Fibroblast of villous mesenchyme (primary cell): ENCODE measurements at regions not wholly inside any gene's neighbourhood (a gene's known extent, or its start where the extent isn't known, plus 50 kb on each side); places are given as distances from the start of the nearest gene placed in this dataset.

Experiments
- DNase-seq: peaks from one replicate; pipeline ENCODE4 v3.0.0-alpha.2; 2010; ENCODE audit warnings: low read depth
- H3K4me3 ChIP-seq: 2 replicates; pipeline ENCODE4 v1.5.1; 2011; ENCODE audit warnings: low read depth, mild to moderate bottlenecking, low read length
- CTCF ChIP-seq: IDR thresholded peaks from 2 replicates; pipeline ENCODE4 v1.5.1; 2012; ENCODE audit warnings: low read depth, mild to moderate bottlenecking, low read length; ENCODE audit not compliant: insufficient read depth

GRCh38 chr9:81851340-81851739, 76.9 kb upstream of the SPATA31D4 start:
- DNase-seq: no peak
- TF ChIP-seq CTCF: no peak
- H3K4me3 ChIP-seq: no peak overlapping the region

GRCh38 chr9:81852820-81853219, 75.4 kb upstream of the SPATA31D4 start:
- DNase-seq: no peak
- H3K4me3 ChIP-seq: no peak overlapping the region
- TF ChIP-seq CTCF: no peak

GRCh38 chr9:81855538-81855937, 72.7 kb upstream of the SPATA31D4 start:
- DNase-seq: peak; percentile 30
- H3K4me3 ChIP-seq: no peak overlapping the region
- TF ChIP-seq CTCF: no peak

- no peak for TF ChIP-seq CTCF
- no peak for DNase-seq
- H3K4me3 ChIP-seq: no peak overlapping the region
These were observed 69.4 kb upstream of the SPATA31D4 start for GRCh38 chr9:81858657-81859430.

- H3K4me3 ChIP-seq: no peak overlapping the region
- no peak for TF ChIP-seq CTCF
These were observed 67.6 kb upstream of the SPATA31D4 start for GRCh38 chr9:81860581-81860980.

GRCh38 chr9:81861644-81862043, 66.6 kb upstream of the SPATA31D4 start:
- no peak for DNase-seq
- TF ChIP-seq CTCF: no peak
- H3K4me3 ChIP-seq: no peak overlapping the region

More at GRCh38 chr9:81860581-81860980, 67.6 kb upstream of the SPATA31D4 start:
- no peak for DNase-seq

- no peak overlapping the region for H3K4me3 ChIP-seq
- no peak for TF ChIP-seq CTCF
- no peak for DNase-seq
These were observed 60.1 kb upstream of the SPATA31D4 start for GRCh38 chr9:81868145-81868544.
